ENCODE measurements at regions not wholly inside any gene's neighbourhood (a gene's known extent, or its start where the extent isn't known, plus 50 kb on each side); places are given as distances from the start of the nearest gene placed in this dataset.

- TF ChIP-seq CTCF (IDR thresholded peaks at IDR 0.05): no peak
- no peak for TF ChIP-seq EP300 (IDR thresholded peaks at IDR 0.05)
- no peak for TF ChIP-seq POLR2A (IDR thresholded peaks at IDR 0.05)
These were observed 209.6 kb downstream of the BRD1 start for GRCh38 chr22:49617866-49618676.
